T-helper 2 cell (primary cell): ENCODE measurements at regions not wholly inside any gene's neighbourhood (a gene's known extent, or its start where the extent isn't known, plus 50 kb on each side); places are given as distances from the start of the nearest gene placed in this dataset.
A peak's percentile ranks its signal among the peaks of the same experiment; 100 is the strongest.

Source experiments
- DNase-seq, 5 experiments: peaks; one replicate each; pipeline versions ENCODE4 v3.0.0 to v3.0.0-alpha.2; 2012 to 2022

DNA sequence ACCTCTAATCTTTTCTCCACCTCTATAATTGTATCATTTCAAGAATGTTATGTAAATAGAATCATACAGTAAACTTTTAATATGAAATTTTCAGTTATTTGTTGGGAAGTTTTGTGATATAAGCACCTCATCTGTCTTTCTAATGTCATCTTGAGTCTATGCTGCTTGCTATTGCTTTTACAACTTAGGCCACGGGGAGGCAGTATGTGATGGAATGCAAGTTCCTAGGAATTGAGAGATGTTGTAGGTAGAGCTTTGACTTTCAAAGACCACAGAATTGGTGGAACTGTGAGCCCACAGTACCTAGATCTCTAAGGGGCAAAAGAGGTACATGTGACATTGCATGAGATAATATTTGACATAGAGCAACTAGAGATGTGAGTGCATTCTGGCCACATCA lies 328.3 kb downstream of the MFSD1 start:
- peak in 1 of 5 experiments; percentile 2 for DNase-seq

GRCh38 chr3:159131376-159131775 lies 329.5 kb downstream of the MFSD1 start:
- no peak for DNase-seq

- no peak for DNase-seq
These were observed 336.1 kb downstream of the MFSD1 start for GRCh38 chr3:159137949-159138348.

GRCh38 chr3:159139326-159139725 lies 337.5 kb downstream of the MFSD1 start:
- no peak for DNase-seq

DNA sequence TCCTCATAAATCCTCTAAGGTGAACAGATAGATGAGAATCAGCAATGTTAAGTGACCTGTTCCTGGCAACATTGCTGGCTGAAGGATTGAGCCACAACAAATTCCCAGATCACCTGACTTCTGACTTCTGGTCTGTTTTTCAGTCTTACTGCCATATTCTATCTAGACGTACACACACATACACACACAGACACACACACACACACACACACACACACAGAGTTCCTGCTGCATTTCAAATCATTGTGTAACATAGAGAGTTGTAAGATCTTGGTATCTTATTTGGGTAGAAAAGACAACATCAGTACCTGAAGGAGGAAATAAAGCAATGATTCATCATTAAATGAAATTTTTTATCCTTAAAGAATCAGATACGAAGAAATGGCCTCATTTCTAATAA lies 342.6 kb downstream of the MFSD1 start:
- DNase-seq: no peak

DNA sequence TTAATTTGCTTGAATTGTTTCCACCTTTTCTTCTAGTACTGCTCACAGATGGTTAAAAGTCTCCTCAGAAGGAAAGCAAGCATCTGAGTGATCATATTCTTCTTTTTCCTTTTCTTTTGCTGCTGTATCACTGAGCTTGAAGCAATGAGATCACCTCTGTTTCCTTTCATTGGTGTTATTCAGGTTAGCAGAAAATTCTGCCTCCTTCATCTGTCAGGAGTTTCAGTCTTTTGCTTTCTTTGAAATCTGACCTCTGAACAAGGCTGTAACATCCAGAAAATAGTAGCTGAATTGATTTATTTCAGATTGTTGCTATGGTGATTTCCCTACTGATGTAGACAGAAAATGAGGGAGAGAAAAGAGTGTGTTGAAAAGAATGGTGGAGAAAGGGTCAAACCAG lies 343.0 kb downstream of the MFSD1 start:
- DNase-seq: no peak

- DNase-seq: no peak
These were observed 344.5 kb downstream of the MFSD1 start for GRCh38 chr3:159146392-159146791.

- no peak for DNase-seq
These were observed 345.1 kb downstream of the MFSD1 start for GRCh38 chr3:159146856-159147435.

GRCh38 chr3:159147813-159148212 lies 346.0 kb downstream of the MFSD1 start:
- no peak for DNase-seq

DNA sequence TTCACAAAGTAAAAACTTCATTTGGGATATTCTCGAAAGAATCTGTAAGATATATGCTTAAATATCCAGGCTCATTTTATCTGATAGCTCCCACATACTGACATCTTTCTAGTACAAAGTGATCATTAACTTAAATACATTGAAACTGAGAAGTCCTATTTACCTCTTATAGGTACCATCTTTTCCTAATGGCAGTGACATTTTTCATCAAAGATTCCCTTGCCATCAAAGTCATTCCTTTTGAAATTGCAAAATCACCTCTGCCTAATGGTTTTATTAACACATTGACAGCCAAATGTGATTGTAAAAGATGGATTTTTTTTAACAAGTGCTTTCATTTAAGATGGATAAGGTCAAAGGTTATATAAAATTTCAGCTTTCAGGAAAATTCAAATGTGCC lies 346.6 kb downstream of the MFSD1 start:
- DNase-seq: no peak

DNA sequence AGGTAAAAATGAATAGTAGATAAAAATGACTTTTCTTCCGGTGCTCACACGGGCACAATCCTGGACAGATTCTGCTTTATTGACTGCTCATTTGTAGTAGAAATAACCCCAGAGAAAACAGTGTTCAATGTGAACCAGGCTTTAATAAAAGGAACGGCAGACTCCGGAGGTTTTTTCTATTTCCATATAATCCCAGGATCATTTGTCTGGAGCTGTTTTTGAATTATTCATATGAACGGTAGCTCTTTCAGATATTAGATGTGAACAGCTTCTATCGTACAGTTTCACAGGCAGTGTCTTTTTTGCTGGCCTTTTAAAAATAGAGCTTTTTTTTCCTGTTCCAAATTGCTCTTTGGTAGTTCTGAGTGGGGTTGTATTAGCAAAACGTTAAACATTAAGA lies 347.3 kb downstream of the MFSD1 start:
- no peak for DNase-seq

DNA sequence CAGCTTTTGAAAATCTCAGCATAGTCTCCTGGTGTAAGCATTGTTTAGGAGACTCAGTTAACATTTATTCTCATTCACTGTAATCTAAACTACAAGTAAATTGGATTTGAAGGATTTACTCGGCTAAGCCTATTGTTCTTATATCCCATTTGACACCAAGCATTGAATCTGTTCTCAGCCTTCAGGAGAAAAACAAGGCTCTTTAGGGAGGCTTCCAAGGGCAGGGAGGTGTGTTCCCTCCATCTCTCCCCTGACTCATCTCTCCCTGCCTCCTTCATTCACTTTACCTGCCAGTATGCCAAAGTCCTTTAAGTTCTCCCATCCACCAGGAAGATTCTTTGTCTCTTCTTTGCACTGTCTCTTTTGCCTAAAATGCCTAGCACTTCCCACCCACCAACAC lies 347.8 kb downstream of the MFSD1 start:
- no peak for DNase-seq

GRCh38 chr3:159150180-159150579 lies 348.3 kb downstream of the MFSD1 start:
- no peak for DNase-seq

DNA sequence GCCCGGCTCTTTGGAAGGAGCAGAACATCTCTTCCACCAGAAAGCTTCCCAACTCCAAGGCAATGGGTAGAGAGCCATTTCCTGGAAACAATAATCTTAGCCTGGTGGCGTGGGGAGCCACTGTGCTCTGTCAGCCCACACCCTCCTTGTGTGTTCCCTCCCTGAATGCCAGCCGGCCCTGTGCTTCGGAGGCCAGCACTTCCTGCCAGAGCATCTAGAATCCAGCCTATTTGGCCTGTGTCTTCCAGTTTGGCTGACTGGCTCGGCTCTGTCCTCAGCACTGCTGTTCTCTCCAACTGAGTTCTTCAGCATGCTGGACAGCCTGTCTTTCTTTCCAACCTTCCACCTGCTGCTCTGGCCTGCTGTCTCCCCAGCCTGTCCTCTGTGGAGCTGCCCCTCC lies 349.3 kb downstream of the MFSD1 start:
- DNase-seq: no peak

DNA sequence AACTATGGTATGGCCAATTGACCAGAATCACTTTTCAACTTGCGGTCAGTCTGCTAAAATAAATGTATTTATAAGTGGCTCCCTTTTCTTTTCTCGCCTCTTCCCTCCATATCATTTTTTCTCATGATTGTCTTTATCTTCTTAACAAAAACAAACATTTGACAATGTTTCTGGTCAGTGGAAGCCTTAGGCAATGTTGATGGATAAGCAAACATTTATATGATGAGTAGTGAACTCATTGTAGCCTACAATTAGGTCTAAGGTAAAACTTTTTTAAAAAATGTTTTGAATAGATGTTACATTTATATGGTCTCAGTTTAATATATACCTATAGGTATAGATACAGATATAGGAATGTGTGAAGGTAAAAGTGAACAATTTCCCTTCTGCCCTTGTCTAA lies 355.4 kb downstream of the MFSD1 start:
- DNase-seq: no peak

DNA sequence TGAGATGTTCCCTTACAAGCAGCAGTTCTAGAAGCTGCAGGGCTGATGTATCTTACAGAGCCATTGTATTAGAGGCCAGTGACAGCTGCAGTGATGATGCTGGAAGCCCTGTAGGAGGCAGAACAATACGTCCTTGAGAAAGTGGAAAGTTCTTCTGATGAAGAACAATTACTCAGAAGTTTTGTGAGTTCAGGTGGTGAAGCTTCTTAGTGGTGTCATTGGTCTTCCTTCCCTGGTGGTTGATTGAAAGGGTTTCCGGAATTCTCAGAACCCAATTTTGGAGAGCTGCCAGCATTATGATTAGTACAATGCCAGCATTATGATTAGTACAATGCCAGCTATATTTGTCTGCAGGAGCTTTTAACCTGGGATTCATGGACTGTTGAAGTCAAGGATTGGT lies 356.4 kb downstream of the MFSD1 start:
- DNase-seq: peak in 1 of 5 experiments; percentile 3

DNA sequence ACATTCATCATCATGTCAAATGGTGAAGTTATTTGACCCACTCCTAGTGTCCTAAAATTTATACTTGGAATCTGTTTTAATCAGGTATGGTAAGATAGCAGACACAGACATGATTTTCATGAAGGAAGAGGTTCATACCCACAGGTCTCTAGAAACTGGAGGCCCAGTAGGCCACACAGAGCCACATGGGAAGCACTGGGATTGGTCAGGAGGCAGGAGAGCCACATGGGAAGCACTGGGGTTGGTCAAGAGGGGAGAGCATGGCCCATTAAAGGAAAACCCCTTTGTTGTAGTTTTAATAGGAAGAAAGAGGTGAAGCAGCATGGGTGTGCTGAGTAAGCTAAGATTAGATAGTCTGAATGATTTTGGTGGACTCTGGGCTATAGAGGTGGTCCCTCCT lies 356.9 kb downstream of the MFSD1 start:
- DNase-seq: no peak

DNA sequence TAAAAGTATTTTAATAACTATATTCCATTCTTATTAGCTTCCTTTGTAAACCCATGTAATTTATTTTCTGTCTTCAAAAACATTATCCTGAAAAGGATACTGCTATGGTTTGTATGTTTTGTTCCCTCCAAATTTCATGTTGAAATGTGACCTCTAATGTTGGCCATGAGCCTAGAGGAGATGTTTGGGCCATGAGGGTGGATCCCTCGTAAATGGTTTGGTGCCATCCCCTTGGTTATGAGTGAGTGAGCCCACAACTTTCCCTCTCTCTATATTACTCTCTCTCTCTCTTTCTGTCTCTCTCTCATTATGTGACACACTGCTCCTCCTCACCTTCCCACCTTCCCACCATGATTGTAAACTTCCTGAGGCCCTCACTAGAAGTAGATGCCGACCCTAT lies 357.7 kb downstream of the MFSD1 start:
- DNase-seq: no peak

GRCh38 chr3:159163656-159164055 lies 361.8 kb downstream of the MFSD1 start:
- no peak for DNase-seq

GRCh38 chr3:159165961-159166360 lies 364.1 kb downstream of the MFSD1 start:
- DNase-seq: no peak

GRCh38 chr3:159166899-159167586 lies 365.2 kb downstream of the MFSD1 start:
- DNase-seq: no peak

GRCh38 chr3:159168788-159169187 lies 366.9 kb downstream of the MFSD1 start:
- no peak for DNase-seq

GRCh38 chr3:159169828-159170227 lies 368.0 kb downstream of the MFSD1 start:
- no peak for DNase-seq

DNA sequence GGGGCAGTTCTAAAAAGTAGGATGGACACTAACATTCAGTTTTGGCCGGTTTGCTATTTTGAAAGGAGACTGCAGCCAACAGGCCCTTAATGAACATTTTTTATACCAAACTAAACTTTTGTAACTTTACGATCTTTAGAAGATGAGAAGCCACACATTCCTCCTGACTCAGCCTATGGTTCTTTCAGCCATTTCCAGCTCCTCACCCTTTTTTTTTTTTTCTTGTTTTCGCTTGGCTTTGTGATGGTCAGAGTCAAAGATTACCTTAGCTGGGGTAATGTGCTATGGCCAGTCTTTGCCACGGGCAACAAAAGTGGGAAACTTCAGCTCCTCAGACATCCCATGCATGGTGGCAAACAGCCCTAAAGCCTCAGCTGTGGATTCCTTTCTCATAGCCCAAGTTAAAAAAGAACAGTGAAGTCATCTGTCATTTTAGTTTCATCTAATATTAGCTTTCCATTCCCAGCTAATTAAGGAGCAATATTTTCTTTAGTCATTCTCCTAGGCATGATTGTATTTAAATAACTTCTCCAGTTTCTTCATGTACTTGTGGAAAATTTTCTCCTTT lies 368.7 kb downstream of the MFSD1 start:
- DNase-seq: no peak

- DNase-seq: no peak
These were observed 369.5 kb downstream of the MFSD1 start for GRCh38 chr3:159171333-159171732.
